Nephron (organoid): ENCODE measurements at regions not wholly inside any gene's neighbourhood (a gene's known extent, or its start where the extent isn't known, plus 50 kb on each side); places are given as distances from the start of the nearest gene placed in this dataset.

Experiments used
- H3K27ac Mint-ChIP-seq, 3 experiments: 2 replicates each; pipeline ENCODE4 v1.8.0; 2020; ENCODE audit warnings: mixed read lengths in 3 of 3, mild to moderate bottlenecking in 2 of 3, moderate library complexity in 1 of 3
- H3K27me3 Mint-ChIP-seq: 2 replicates; pipeline ENCODE4 v1.8.0; 2021; ENCODE audit warnings: low read depth, mild to moderate bottlenecking, moderate library complexity, mixed read lengths
- H3K36me3 Mint-ChIP-seq: 2 replicates; pipeline ENCODE4 v1.8.0; 2020; ENCODE audit warnings: low read depth, mixed read lengths
- H3K4me1 Mint-ChIP-seq: 2 replicates; pipeline ENCODE4 v1.8.0; 2020; ENCODE audit warnings: mixed read lengths
- H3K4me3 Mint-ChIP-seq, 3 experiments: 2 replicates each; pipeline ENCODE4 v1.8.0; 2020; ENCODE audit warnings: mild to moderate bottlenecking in 3 of 3, mixed read lengths in 3 of 3, moderate library complexity in 2 of 3
- H3K9me3 Mint-ChIP-seq: 2 replicates; pipeline ENCODE4 v1.8.0; 2020; ENCODE audit warnings: mixed read lengths
- TF ChIP-seq, protein P1 (sequence below), 3 experiments: fragments of 200-600 bp; sonication (generic); IDR thresholded peaks; one replicate each; pipeline ENCODE4 v1.5.0; 2021; ENCODE audit warnings: antibody characterized with exemption in 3 of 3; ENCODE audit not compliant: unreplicated experiment in 3 of 3

- TF ChIP-seq, protein P1, sequence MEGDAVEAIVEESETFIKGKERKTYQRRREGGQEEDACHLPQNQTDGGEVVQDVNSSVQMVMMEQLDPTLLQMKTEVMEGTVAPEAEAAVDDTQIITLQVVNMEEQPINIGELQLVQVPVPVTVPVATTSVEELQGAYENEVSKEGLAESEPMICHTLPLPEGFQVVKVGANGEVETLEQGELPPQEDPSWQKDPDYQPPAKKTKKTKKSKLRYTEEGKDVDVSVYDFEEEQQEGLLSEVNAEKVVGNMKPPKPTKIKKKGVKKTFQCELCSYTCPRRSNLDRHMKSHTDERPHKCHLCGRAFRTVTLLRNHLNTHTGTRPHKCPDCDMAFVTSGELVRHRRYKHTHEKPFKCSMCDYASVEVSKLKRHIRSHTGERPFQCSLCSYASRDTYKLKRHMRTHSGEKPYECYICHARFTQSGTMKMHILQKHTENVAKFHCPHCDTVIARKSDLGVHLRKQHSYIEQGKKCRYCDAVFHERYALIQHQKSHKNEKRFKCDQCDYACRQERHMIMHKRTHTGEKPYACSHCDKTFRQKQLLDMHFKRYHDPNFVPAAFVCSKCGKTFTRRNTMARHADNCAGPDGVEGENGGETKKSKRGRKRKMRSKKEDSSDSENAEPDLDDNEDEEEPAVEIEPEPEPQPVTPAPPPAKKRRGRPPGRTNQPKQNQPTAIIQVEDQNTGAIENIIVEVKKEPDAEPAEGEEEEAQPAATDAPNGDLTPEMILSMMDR (IDR thresholded peaks at IDR 0.05; ENCODE audit: unreplicated experiment in 3 of 3) = no peak
- no peaks in the 10 kb centered on the region for H3K27me3 Mint-ChIP-seq
- no peaks in the 10 kb centered on the region for H3K9me3 Mint-ChIP-seq
- H3K4me1 Mint-ChIP-seq = no peaks in the 10 kb centered on the region
- no peaks in the 10 kb centered on the region for H3K36me3 Mint-ChIP-seq
- no peak overlapping the region for H3K4me3 Mint-ChIP-seq
- H3K27ac Mint-ChIP-seq = no peak overlapping the region
Measured at GRCh38 chr18:68478246-68478645, 236.7 kb downstream of the TMX3 start.

- H3K27me3 Mint-ChIP-seq = no peaks in the 10 kb centered on the region
- H3K9me3 Mint-ChIP-seq = no peaks in the 10 kb centered on the region
- H3K36me3 Mint-ChIP-seq = no peaks in the 10 kb centered on the region
- no peak overlapping the region for H3K27ac Mint-ChIP-seq
- H3K4me1 Mint-ChIP-seq = no peaks in the 10 kb centered on the region
- TF ChIP-seq, protein P1 (IDR thresholded peaks at IDR 0.05; ENCODE audit: unreplicated experiment in 3 of 3) = no peak
- no peak overlapping the region for H3K4me3 Mint-ChIP-seq
Measured at GRCh38 chr18:68475883-68476282, 239.0 kb downstream of the TMX3 start.

DNA sequence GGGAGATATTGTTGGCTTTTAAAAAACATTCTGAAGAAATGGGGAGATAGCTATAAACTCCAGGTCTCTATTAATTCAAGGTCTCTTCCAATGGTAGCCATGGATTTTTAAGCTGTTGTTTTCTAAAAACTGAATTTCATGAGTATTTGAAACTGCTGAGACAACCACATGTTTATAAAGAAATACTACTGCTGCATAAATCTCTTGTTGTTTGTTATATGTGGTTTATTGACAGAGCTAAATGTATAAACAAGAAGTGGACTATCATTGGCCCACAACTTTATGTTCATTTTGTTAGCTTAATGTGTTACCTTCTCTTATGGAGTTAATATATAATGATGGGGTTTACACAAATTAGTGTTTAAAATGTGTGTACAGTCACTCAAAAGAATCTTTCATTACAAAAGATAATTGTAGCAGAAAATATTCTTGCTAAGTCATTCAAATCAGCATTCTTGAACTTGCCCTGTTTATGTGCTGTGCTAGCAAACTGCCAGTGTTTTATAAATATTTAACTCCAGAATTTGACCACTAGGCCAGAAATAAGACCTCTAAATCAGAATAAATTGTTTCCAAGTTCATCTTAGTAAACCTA is 242.1 kb downstream of the TMX3 start:
- Mint-ChIP-seq H3K27me3 (no peaks in the 10 kb centered on the region), H3K4me1 (no peaks in the 10 kb centered on the region), H3K9me3 (no peaks in the 10 kb centered on the region), H3K27ac (peak overlapping the region in 1 of 3 experiments; percentile 41), H3K4me3 (no peak overlapping the region), H3K36me3 (no peaks in the 10 kb centered on the region)
- TF ChIP-seq, protein P1 (IDR thresholded peaks at IDR 0.05; ENCODE audit: unreplicated experiment in 3 of 3) = no peak

DNA sequence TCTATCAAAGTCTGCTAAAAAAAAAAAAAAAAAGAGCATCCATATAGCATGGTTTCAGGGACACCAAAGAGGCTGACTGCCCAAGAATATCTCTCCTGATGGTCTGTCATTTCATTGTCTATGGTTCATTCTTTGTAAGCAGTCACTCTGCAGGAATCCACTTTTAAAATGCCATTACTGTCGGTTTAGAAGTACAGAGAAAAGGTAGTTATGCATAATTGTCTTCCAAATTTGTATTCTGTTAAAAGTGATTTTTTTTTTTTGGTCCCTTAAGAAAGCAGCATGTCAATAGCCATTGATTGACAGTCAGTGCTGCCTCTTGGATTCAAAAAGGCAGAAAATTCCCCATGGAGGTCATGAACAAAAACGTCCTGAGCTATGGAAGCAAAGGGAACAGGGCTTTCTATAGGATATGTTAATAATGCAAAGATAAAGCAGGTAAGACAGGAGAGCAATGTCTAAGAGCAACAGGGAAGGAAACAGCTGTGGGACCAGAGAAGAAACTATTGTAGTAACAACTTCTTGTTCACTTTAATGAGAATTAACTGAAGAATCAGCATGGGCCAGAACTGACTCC is 245.8 kb downstream of the TMX3 start:
- no peak overlapping the region for H3K27ac Mint-ChIP-seq
- no peaks in the 10 kb centered on the region for H3K9me3 Mint-ChIP-seq
- H3K4me1 Mint-ChIP-seq = no peaks in the 10 kb centered on the region
- no peaks in the 10 kb centered on the region for H3K36me3 Mint-ChIP-seq
- no peak overlapping the region for H3K4me3 Mint-ChIP-seq
- no peaks in the 10 kb centered on the region for H3K27me3 Mint-ChIP-seq
- TF ChIP-seq, protein P1 (IDR thresholded peaks at IDR 0.05; ENCODE audit: unreplicated experiment in 3 of 3) = no peak

DNA sequence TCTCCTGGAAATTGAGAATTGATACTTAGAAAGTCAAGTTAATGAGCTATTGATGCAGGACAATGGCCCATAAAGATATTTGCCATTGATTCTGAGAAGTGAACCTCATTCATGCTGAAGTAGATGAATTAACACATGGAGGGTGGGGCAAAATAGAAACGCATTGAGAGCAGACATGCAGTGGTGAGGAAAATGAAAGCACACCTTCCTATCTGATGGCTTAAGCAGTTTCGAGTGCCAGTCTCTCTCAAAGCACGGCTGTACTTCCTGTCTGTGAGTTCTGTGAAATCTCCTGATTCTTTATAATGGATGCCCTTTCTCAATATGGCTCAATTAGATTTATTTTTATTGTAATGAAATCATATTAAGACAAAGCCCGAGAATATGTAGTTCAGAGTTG is 247.0 kb downstream of the TMX3 start:
- Mint-ChIP-seq H3K27ac (no peak overlapping the region), H3K27me3 (no peaks in the 10 kb centered on the region), H3K36me3 (no peaks in the 10 kb centered on the region), H3K4me1 (no peaks in the 10 kb centered on the region), H3K4me3 (no peak overlapping the region), H3K9me3 (no peaks in the 10 kb centered on the region)
- TF ChIP-seq, protein P1 (IDR thresholded peaks at IDR 0.05; ENCODE audit: unreplicated experiment in 3 of 3) = no peak

DNA sequence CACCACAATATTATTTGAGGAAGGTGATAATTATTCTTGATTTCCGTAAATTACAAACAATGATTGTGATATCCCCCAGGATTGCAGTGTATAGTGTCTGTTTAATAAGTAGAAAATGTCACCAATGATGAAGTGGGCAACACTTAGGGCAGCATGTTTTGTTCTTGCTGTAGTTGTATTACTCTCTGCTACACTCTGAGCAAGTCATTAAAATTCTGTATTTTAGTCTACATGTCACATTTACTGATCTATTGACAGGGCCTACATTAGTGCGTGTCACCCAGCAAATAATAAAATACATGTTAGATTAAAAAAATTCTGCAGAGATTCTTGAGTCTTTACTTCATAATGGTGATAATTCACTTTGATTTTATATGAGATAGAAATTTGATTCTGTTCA is 247.6 kb downstream of the TMX3 start:
- TF ChIP-seq, protein P1 (IDR thresholded peaks at IDR 0.05; ENCODE audit: unreplicated experiment in 3 of 3) = no peak
- Mint-ChIP-seq H3K27me3 (no peaks in the 10 kb centered on the region), H3K4me1 (no peaks in the 10 kb centered on the region), H3K4me3 (no peak overlapping the region), H3K27ac (no peak overlapping the region), H3K36me3 (no peaks in the 10 kb centered on the region), H3K9me3 (no peaks in the 10 kb centered on the region)
